Putamen (tissue), 1 donor: ENCODE measurements at regions not wholly inside any gene's neighbourhood (a gene's known extent, or its start where the extent isn't known, plus 50 kb on each side); places are given as distances from the start of the nearest gene placed in this dataset.
"Not testable (repeated sequence)": the region's sequence is repeated elsewhere in the genome, so short reads cannot be mapped to it uniquely, and the experiment has no call there.

ENCODE experiments used
- DNase-seq: peaks from one replicate; pipeline ENCODE4 v3.0.0-alpha.2; 2016; ENCODE audit warnings: low spot score

DNA sequence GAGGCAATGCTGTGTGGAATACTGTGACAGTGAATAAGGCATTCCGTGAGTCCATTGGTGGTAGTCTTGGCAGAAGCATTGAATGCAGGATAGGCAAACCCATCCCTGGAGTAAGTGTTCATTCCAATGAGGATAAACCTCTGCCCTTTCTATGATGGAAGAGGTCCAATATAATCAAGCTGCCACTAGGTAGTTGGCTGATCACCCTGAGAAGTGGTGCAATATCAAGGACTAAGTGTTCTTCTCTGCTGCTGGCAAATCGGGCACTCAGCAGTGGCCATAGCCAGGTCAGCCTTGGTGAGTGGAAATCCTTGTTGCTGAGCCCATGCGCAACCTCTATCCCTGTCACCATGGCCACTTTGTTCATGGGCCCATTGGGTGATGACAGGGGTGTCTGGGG lies 70.1 kb downstream of the FBXO4 start:
- DNase-seq, result no peak

DNA sequence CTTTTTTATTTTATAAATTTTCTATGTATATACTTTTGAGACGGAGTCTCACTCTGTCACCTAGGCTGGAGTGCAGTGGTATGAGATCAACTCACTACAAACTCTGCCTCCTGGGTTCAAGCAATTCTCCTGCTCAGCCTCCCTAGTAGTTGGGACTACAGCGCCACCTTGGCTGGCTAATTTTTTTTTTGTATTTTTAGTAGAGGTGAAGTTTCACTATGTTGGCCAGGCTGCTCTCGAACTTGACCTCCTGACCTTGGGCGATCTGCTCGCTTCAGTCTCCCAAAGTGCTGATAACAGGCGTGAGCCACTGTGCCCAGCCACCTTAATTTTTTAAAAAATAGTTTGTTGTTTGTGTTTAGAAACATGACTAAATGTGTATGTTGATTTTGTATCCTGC lies 76.6 kb downstream of the FBXO4 start:
- no peak for DNase-seq

DNA sequence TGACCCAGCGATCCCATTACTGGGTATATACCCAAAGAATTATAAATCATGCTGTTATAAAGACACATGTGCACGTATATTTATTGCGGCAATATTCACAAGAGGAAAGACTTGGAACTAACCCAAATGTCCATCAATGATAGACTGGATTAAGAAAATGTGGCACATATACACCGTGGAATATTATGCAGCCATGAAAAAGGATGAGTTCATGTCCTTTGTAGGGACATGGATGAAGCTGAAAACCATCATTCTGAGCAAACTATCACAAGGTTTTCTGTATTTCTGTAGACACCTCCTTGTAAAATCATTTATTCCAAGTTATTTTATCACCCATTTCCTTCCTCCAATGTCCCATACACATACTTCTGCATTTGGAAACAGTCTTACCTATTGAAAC lies 78.8 kb downstream of the FBXO4 start:
- DNase-seq, result not testable (repeated sequence)

DNA sequence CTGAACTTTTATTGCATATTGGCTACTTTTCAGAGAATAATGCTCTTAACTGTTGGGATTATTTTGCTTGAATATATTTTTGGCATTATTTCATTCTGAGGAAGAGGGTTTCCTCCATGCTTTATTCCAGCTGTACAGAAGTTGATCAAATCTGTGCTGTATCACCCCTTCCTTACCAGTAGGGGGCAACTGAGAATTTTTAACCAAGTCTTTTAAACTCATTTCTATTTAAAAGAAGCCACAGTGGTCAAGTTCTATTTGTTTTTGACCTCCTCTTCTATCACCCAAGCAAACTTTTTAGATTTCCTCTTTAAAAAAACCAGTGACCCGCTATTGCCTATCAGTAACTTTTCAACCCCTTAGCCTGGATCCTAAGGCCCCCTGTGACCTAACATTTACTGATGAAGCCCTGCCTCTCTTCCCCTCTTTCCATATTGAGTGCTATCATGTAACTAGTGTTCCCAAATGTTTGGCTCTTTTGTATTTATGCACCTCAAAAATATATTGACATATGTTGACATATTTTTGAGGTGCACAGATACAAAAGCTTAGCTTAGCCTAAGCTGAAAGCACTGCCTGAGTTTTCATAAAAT lies 80.6 kb downstream of the FBXO4 start:
- DNase-seq, result no peak

DNA sequence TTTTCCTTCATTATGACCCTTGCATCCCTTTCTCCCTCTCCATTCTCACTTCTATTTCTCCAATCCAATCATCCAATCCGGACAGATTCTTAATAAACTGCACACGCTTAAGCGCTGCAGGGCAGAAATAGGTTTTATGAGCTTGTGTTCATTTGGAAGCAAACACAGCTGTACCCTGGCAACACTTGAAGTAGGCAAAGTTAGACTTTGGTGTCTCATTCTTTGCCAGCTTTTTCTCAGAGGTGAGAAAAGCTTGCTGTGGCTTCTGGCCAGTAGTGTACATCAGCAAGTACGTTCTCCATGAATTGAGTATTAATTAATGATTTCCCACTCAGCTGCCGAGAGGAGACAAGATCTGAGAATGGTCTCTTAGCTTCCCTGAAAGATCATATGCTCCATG lies 88.5 kb downstream of the FBXO4 start:
- no peak for DNase-seq

DNA sequence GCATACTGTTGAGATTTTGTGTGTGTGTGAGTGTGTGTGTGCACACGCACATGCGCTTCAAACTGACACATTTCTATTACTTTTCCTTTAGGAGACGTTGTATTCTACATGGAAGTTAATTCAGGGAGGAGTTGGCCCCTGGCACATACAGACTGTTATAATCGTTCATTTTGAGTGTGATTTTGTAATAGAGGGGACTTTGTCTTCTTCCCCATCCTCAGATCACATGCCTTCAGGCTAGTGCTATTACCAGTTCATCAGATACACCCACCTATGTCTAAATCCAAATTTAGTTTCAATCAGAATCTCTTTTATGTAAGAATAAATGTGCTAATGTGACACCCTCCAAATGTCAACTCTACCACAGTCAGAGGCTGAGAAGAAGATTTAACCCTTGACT lies 90.2 kb downstream of the FBXO4 start:
- peak; percentile 14 for DNase-seq

DNA sequence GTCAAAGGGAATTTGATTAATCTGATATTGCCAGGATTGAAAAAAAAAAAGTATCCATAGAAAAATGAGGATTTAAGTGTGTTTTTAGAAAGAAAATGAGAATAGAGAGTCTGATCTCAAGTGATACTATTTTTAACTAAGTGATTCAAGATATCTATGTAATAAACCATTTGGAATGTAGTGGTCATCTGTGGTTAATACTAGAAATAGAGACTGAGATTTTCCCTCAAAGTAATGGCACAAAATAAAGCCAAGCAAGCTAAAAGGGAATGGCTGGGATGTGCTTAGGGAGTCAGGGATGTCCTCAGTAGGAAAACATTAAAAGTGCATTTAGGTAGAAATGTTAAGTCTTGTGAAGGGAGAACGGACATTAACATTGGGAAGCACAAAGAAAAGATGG lies 90.6 kb downstream of the FBXO4 start:
- DNase-seq, result no peak

DNA sequence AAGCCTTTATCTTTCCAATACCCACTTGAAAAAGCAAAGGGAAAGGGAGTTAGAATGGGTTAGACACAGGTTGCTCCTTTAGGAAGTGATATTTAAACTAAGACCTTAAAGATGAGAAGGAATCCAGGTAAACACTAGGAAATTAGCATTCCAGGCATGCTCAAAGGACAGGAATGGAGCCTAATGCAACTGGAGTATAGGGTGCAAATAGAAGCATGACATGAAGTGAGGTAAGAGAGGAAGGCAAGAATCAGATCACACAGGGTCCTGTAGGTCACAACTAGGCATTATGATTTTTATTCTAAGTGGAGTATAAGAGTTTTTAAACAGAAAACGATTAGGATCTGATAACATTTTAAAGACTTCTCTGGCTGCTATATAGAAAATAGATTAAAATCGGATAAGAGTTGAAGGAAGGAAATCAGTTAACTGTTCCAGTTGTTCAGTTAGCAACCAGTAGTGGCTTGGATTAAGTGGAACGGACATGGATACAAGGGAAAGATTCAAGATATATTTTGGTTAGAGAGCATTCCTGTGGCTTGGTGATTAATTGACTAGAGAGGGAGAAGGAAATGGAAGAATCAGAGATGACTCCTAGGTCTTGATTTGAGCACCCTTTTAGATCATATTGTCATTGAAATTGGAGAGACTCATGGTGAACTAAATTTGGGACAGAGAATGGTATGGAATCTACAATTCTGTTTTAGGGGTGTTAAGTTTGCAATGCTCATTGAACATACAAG lies 95.9 kb downstream of the FBXO4 start:
- DNase-seq, result no peak

DNA sequence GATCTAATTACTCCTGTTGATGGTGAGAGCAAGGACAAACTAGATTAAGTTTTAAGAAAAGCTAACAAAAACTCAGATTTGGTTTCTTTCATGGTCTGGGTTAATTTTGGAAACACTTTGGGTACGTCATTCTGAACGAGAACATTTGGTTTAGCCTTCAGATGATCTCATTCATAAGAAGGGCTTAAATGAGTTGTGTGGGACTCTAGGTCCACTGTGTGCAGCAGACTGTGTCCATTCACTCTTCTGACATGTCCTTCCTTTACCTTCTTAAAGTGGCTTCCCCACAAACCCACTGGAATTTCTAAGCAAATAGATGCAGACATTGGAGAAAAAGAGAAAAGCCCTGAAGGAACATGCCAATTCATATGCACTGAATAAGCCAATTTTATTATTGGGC lies 96.8 kb downstream of the FBXO4 start:
- no peak for DNase-seq

DNA sequence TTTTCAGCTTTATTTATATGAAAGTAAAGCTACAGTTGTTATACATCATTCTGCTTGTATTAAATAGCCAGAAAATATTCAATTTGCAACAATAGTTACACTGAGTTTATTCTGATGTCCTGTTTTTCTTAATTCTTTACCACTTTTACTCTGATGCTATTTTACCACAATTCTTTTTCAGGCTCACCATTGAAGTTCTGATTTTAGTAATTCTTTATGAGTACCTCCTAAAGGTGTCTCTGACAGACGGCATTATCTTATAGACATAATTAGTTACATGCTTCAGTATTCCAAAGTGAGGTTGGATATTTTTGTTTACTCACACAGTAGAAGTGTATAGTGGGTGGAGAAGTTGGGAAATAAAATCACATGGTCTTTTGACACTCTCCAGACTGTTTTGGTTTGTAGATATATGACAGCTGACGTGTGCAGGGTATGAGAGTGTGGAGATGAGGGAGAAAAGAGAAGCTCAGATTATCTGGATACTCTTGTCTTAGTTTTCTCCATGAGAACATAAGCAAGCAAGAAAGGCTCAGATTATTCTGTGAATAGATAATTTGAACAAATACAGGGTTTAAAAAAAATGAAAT lies 97.4 kb downstream of the FBXO4 start:
- DNase-seq, result no peak

DNA sequence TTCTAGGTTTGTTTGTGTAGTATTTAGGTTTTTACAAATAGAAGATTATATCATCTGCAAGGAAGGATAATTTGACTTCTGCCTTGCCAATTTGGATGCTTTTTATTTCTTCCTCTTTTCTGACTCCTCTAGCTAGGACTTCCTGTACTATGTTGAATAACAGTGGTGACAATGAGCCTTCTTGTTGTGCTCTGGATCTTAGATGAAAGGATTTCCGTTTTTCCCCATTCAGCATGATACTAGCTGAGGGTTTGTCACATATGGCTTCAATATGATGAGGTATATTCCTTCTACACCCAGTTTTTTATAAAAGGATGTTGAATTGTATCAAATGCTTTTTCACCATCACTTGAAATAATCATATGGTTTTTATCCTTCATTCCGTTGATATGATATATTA lies 101.4 kb downstream of the FBXO4 start:
- DNase-seq, result no peak

DNA sequence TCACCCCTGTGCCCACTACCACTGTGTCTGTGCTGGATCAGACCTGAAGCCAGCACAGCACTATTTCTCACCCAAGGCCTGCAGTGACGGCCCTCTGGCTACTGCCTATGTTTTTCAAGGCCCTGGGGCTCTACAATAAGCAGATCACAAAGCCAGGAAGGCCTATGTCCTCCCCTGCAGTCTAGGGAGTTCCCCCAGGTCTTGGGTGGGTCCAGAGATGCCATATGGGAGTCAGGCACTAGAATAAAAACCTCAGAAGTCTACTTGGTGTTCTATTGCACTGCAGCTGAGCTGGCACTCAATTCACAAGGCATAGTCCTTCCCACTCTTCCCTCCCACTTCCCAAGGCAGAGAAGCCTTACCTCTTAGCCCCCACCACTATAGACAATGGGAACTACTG lies 107.1 kb downstream of the FBXO4 start:
- no peak for DNase-seq

DNA sequence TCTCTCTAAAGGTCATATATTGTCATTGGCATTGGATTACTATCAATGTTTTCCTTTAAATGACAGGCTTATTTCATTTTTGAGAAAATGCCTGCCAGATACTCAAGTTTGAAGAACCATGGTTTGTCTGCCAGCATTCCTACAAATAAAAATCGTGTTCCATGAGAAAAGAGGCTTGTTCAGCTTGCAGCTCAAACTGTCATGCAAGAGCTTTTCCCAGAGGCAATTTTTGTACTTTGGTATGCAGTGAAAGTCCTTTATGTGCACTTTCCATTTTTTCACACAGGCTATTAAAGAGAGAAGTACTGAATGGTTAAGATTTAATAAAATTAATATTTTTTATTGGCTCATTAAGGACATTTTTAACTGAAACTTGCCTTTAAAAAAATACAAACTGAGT lies 110.4 kb downstream of the FBXO4 start:
- no peak for DNase-seq

DNA sequence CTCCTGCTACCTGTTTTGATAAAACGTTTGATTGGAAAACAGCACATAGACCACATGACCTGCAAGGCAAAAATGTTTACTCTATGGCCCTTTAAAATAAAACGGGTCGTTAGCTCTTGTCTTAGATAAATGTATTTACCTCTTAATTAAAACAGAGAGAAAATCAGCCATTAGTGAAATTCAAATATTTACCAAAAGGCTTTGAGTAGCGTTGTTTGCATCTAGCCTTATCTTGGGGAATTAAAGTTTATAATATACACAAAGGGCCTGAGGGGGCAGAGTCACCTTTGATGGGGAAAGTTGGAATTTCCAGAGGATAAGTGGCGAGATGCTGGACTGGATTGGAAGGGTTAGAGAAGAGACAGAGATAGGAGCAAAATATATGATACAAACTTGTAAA lies 111.3 kb downstream of the FBXO4 start:
- no peak for DNase-seq

DNA sequence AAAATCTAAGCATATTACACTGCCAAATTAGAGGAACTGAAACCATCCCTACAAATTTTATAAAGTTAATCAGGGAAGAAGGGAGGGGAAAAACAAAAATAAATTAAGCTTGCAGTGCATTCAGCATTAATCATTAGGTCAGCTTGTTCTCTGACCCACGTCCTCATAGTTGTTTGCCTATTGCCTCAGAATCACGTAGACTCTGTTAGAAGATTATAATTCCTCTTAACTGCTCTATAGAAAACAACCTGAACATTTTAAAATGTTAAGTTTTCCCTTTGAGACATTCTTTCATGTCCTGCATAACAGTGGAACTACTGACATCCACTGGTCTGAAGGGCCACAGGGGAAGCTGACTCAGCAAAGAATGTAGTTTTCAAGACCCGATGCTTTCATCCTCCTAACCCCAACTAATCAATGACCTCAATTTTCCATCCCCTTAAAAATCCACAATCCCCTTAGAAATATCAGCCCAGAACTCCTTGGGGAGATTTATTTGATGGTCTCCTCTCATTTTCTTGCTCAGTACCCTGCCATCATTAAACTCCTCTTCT lies 112.4 kb downstream of the FBXO4 start:
- DNase-seq, result no peak

DNA sequence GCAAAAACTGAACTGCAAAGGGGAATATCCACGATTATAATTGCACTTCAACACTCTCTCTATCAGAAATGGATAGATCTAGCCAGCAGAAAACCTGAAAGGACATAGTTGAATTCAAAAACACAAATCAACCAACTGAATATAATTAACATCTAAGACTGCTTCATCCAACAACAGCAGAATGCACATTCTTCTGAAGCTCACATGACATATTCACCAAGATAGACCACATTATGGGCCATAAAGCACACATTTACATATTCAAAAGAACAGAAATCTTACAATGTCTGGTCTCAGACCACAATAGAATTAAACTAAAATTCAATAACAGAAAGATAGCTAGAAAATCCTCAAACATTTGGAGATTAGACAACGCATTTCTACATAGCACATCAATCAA lies 118.3 kb downstream of the FBXO4 start:
- no peak for DNase-seq

DNA sequence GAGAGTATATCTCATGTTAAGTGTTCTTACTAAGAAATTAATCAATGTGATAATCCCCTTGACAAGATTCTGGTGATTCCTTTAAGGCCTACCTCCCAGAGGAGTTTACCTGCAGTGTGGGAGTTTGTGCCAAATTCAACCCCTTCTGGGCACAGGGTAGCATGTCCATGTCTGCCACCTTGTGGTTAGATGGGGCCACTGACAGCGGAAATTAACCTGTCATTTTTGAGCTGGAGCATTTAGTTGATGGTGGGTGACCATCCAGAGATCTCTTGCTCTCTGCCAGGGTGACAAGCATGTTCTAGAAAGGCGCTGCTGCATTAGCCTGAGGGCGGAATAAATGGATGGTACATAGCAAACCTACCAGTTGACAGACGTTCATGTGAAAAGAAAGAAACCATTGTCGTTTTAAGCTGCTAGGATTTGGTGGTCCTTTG lies 132.2 kb downstream of the FBXO4 start:
- no peak for DNase-seq

DNA sequence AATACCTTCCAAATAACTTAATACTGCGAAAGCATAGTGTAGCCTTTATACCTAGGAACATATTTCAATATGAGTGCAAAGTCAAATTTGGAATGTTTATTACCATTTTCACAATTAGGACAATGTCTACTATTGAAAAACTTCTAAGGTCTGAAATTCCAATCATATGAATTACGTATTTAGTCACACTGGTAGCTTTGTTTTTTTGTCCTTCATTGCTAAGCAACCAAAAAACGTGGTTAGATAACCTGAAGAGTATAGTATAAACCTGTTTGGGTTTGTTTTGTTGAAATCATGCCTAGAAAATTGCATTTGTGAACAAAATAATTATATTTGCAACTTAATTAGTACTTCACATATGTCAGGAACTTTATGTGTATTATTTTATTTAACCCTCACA lies 134.2 kb downstream of the FBXO4 start:
- no peak for DNase-seq

DNA sequence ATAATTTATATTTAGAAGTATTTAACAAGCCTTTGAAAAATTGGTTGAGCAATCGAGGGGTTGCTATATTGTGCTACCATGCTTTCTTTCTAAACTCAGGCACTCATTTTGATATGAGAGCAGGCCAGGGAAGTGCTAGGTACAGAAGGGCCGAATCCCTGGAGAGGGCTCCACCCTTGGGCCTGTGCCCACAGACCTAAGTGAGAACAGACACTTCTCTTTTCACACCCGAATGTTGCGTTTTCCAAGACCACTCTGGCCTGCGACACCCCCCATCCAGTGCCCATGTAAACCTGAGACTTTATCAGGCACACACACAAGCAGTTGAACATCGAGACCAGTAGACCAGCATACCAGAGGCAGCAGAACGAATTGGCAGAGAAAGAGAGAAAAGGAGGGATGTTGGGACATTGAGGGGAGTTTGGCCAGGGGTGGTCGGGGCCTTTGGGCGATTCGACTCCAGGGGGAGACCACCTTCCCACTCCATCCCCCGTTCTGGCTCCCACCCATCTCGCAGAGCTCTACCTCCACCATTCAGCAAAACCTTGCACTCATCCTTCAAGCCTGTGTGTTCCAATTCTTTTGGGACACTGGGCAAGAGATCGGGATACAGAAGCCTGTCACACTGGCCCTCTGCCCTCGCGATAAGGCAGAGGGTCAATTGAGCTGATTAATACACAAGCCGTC lies 134.8 kb downstream of the FBXO4 start:
- no peak for DNase-seq

DNA sequence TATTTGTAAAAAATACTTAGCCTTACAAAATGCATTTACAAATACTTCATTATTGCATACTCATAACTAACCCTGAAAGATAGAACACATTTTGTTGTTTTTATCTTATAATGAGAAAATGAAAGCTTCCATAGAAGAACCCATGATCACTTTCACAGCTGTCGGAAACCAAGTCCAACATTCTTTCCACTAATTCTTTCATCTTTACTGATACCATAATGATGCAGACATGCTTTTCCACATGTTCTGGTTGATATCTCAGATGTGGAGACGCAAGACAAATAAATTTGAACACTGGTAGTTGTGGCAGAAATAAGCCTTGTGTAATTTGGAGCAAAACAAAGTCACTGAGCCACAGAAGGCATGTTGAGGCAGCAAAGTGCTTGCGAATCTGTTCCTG lies 136.0 kb downstream of the FBXO4 start:
- DNase-seq, result no peak

DNA sequence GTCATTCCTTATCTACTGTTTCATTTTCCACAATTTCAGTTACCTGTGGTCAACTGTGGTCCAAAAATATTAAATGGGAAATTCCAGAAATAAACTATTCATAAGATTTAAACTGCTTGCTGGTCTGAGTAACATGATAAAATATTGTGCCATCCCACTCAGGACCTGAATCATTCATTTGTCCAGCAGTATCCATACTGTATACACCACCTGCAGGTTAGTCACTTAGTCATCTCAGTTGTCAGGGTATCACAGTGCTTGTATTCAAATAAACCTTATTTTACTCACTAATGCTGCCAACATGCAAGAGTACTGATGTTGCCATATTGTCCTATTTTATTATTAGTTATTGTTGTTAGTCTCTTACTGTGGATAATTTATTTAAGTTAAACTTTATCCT lies 139.7 kb downstream of the FBXO4 start:
- no peak for DNase-seq

DNA sequence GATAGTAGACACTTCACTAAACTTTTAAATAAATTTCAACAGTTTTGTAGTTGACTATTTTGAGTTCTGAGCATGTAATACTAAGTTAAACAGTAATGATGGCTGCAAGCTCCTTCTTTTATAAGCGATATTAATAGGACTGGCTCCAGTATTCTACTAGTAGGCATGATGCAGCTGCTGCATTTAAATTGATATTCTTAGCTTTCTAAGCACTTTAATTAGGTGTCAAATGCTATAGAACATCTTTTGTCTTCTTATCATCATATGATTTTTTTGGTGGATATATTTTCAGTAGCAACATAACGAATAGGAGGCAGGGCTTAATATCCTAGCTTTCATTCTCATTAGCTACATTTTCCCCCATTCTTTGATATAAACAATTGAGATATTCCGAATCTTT lies 141.1 kb downstream of the FBXO4 start:
- DNase-seq, result no peak

DNA sequence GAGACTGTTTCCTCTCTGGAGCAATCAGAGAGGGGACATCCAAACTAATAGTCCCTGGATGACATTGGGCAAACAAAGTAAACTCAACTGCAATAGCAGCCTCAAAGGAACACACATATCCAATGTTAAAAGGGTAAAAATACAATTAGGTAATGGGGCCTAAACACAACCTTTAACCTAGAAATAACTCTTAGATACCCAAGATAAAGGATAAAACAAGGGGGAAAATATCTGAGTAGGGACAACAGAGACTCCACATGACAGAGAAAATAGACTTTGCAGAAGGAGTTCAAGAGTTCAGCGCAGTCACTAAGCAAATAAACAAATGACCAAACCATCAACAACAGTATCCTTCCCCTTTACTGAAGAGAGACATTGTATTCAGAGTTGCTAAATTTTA lies 149.3 kb downstream of the FBXO4 start:
- DNase-seq, result no peak
